Tibial nerve (tissue), 4 donors: ENCODE measurements at regions not wholly inside any gene's neighbourhood (a gene's known extent, or its start where the extent isn't known, plus 50 kb on each side); places are given as distances from the start of the nearest gene placed in this dataset.

Experiments
- CTCF ChIP-seq, 5 experiments: fragments of 200-600 bp in 3 of 5; fragments of 450-650 bp in 2 of 5; sonication (generic) in 3 of 5; IDR thresholded peaks; one replicate each; pipeline ENCODE4 v1.5.1; 2016 to 2019; ENCODE audit warnings: antibody characterized with exemption in 5 of 5, mild to moderate bottlenecking in 3 of 5, moderate library complexity in 2 of 5
- EP300 ChIP-seq, 2 donors: sonication (generic); formaldehyde crosslinking; IDR thresholded peaks; one replicate each; pipeline ENCODE4 v1.6.1; 2017; ENCODE audit warnings: antibody characterized with exemption in 2 of 2, mild to moderate bottlenecking in 1 of 2

DNA sequence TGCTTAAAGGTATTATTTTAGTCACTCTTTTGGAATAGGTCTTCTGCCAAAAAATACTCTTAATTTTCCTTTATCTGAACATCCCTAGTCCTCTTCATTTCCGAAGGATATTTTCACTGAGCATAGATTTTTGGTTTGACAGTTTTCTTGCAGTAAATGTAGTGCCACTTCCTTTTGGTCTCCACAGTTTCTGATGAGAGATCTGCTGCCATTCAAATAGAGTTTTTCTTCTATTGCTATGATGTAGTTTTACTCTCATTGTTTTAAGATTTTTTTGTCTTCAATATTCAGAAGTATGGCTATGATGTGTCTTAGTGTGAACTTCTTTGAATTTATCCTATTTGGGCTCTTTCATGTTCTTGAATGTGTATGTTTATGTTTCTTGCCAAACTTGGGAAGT is 281.1 kb upstream of the SORL1-AS1 start:
- TF ChIP-seq CTCF (IDR thresholded peaks at IDR 0.05) (no peak), EP300 (IDR thresholded peaks at IDR 0.05) (no peak)
